ENCODE measurements at regions not wholly inside any gene's neighbourhood (a gene's known extent, or its start where the extent isn't known, plus 50 kb on each side); places are given as distances from the start of the nearest gene placed in this dataset.

DNA sequence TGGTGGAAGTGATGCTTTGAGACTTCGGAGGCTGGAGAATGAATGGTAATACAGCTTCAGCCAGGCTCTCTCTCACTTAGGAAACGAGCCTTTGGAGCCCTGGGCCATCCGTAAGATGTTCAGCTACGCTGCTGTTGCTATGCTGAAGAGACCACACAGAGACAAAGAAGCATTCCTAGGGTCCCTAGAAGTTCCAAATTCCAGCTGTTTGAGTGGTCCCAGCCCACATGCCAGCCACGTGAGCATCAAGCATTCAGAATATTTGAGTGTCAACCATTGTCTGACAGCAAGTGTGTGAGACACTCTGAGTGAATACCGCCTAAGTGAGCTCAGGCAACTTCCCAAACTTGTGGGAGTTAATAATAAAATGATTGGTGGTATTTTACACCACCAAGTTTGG lies 212.9 kb downstream of the CD47 start:
- DNase-seq (ENCODE audit: low read depth, low spot score) = no peak
- TF ChIP-seq, protein P1, sequence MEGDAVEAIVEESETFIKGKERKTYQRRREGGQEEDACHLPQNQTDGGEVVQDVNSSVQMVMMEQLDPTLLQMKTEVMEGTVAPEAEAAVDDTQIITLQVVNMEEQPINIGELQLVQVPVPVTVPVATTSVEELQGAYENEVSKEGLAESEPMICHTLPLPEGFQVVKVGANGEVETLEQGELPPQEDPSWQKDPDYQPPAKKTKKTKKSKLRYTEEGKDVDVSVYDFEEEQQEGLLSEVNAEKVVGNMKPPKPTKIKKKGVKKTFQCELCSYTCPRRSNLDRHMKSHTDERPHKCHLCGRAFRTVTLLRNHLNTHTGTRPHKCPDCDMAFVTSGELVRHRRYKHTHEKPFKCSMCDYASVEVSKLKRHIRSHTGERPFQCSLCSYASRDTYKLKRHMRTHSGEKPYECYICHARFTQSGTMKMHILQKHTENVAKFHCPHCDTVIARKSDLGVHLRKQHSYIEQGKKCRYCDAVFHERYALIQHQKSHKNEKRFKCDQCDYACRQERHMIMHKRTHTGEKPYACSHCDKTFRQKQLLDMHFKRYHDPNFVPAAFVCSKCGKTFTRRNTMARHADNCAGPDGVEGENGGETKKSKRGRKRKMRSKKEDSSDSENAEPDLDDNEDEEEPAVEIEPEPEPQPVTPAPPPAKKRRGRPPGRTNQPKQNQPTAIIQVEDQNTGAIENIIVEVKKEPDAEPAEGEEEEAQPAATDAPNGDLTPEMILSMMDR (IDR thresholded peaks at IDR 0.05; ENCODE audit: insufficient read depth, low read length, missing control alignments) = no peak
- POLR2A ChIA-PET = no interaction called here
- no peak overlapping the region for H3K4me3 ChIP-seq (ENCODE audit: low read depth, low read length)
- CTCF ChIA-PET = no interaction called here

DNA sequence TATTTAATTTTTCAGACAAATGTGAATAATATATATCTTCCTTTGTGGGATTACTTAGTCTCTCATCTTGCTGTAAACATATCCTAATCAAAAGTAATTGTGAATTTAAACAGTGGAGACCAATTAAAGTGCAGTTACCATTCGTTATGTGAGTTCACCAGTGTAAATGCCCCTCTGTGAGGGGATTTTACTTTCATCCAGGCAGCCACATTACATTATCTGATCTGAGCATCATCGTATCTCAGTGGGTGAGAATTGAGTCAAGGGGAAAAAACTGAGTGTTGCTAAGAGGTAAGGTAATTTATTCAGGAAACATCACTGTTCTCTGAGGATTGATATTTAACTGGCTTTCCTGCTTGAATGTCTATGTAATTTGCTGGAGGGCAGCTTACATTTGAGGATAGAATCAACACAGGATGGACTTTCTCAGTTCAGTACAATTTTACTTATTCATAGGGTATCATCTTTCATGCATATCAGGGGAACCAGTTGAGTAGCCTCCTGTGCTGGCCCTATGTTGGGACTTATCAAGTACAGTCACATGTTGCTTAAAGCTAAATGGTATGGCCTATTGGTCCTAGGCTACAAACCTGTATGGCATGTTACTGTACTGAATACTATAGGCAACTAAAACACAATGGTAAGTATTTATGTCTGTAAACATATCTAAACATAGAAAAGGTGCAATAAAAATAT lies 219.7 kb downstream of the CD47 start:
- CTCF ChIA-PET = interaction anchor here (2.0 to 2.1 kb wide), 2 partner anchors 12 to 210 kb away, joined by 5 to 6 read pairs; no protein-coding TSS in a partner anchor
- DNase-seq (ENCODE audit: low read depth, low spot score) = no peak
- no peak overlapping the region for H3K4me3 ChIP-seq (ENCODE audit: low read depth, low read length)
- POLR2A ChIA-PET = no interaction called here
- TF ChIP-seq, protein P1 (IDR thresholded peaks at IDR 0.05; ENCODE audit: insufficient read depth, low read length, missing control alignments) = no peak

DNA sequence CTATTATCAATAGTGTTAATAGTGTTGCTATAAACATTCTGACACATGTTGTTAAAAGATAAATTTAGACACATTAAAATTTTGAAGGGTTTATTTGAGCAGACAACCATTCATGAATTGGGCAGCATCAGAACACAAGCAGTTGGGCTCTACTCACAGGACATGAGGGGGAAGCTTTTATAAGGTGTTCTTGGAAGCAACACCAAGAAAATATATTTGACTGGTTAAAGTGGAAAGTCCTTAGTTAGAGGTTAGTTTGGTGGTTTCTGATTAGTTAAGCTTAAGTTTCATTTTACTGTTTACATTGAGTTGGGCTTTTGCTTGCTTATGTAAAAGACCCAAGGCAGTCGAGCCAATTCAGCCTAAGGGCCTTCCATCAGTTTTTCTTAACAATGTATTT lies 220.7 kb downstream of the CD47 start:
- CTCF ChIA-PET = interaction anchor here (0.6 to 2.1 kb wide), 4 partner anchors 11 to 209 kb away, joined by 3 to 6 read pairs (median 4); no protein-coding TSS in a partner anchor
- TF ChIP-seq, protein P1 (IDR thresholded peaks at IDR 0.05; ENCODE audit: insufficient read depth, low read length, missing control alignments) = no peak
- no peak for DNase-seq (ENCODE audit: low read depth, low spot score)
- no peak overlapping the region for H3K4me3 ChIP-seq (ENCODE audit: low read depth, low read length)
- POLR2A ChIA-PET = no interaction called here

DNA sequence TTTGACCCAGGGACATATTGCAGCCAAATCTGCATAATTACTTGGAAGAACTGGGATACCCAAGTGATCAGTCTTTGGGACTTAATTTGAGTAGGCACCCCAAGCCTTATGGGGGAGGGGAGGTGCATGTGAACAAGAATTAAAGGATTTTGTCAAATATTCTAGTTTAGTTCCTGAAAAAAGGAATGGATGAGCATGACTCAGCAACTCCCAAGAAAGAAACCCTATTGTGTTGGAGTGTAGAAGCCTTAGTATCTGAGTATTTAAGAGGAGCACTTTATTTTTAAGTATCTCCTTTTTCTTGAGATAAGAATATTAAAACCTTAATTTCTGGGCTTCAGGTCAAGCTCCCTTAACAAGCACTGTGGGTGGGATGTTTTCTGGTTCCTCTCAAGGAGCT lies 222.4 kb downstream of the CD47 start:
- POLR2A ChIA-PET = no interaction called here
- TF ChIP-seq, protein P1 (IDR thresholded peaks at IDR 0.05; ENCODE audit: insufficient read depth, low read length, missing control alignments) = no peak
- CTCF ChIA-PET = interaction anchor here (1.3 to 2.3 kb wide), 3 partner anchors 22 to 68 kb away, joined by 3 to 8 read pairs (median 5); no protein-coding TSS in a partner anchor
- H3K4me3 ChIP-seq (ENCODE audit: low read depth, low read length) = no peak overlapping the region
- DNase-seq (ENCODE audit: low read depth, low spot score) = no peak

DNA sequence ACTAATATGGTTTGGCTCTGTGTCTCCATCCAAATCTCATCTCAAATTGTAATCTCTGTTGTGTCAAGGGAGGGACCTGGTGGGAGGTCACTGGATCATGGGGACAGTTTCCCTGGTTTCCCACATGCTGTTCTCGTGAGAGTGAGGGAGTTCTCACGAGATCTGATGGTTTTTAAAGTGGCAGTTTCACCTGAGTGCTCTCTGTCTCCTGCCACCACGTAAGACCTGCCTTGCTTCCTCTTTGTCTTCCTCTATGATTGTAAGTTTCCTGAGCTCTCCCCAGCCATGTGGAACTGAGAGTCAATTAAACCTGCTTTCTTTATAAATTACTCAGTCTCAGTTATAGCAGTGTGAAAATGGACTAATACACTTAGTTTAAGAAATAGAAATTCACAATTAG lies 228.9 kb downstream of the CD47 start:
- DNase-seq (ENCODE audit: low read depth, low spot score) = no peak
- ChIA-PET POLR2A (no interaction called here), CTCF (interaction anchor here (1.9 kb wide), 1 partner anchor 16 kb away, joined by 5 read pairs; no protein-coding TSS in a partner anchor)
- no peak overlapping the region for H3K4me3 ChIP-seq (ENCODE audit: low read depth, low read length)
- TF ChIP-seq, protein P1 (IDR thresholded peaks at IDR 0.05; ENCODE audit: insufficient read depth, low read length, missing control alignments) = no peak

DNA sequence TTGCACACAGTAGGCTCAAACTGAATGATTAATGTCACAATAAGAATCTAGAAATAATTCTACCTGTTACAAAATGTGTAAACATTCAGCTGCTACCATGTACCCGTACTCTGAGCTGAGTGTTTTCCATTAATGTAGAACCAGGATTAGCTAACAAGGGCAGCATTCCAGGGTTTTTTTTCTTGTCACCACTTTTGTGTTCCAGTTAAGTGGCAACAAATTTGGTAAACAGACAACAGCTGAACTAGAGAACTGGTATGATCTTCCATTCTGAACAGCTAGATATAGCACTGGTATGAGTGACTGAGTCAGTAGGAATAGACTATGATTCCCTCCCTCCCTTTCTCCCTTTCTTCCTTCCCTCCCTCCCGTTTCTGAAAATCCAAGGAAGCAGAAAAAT lies 229.4 kb downstream of the CD47 start:
- ChIA-PET CTCF (interaction anchor here (1.9 kb wide), 1 partner anchor 16 kb away, joined by 5 read pairs; no protein-coding TSS in a partner anchor), POLR2A (no interaction called here)
- H3K4me3 ChIP-seq (ENCODE audit: low read depth, low read length) = no peak overlapping the region
- no peak for DNase-seq (ENCODE audit: low read depth, low spot score)
- TF ChIP-seq, protein P1 (IDR thresholded peaks at IDR 0.05; ENCODE audit: insufficient read depth, low read length, missing control alignments) = no peak
